ENCODE measurements at regions not wholly inside any gene's neighbourhood (a gene's known extent, or its start where the extent isn't known, plus 50 kb on each side); places are given as distances from the start of the nearest gene placed in this dataset.

- TF ChIP-seq, protein P1, sequence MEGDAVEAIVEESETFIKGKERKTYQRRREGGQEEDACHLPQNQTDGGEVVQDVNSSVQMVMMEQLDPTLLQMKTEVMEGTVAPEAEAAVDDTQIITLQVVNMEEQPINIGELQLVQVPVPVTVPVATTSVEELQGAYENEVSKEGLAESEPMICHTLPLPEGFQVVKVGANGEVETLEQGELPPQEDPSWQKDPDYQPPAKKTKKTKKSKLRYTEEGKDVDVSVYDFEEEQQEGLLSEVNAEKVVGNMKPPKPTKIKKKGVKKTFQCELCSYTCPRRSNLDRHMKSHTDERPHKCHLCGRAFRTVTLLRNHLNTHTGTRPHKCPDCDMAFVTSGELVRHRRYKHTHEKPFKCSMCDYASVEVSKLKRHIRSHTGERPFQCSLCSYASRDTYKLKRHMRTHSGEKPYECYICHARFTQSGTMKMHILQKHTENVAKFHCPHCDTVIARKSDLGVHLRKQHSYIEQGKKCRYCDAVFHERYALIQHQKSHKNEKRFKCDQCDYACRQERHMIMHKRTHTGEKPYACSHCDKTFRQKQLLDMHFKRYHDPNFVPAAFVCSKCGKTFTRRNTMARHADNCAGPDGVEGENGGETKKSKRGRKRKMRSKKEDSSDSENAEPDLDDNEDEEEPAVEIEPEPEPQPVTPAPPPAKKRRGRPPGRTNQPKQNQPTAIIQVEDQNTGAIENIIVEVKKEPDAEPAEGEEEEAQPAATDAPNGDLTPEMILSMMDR (IDR thresholded peaks at IDR 0.05), result no peak
- no peak for TF ChIP-seq POLR2A (IDR thresholded peaks at IDR 0.05)
These were observed 87.5 kb downstream of the HDGFL1 start for GRCh38 chr6:22656706-22657351.

All from thyroid gland (tissue), 4 donors.